Fibroblast of skin of abdomen (primary cell): ENCODE measurements at regions not wholly inside any gene's neighbourhood (a gene's known extent, or its start where the extent isn't known, plus 50 kb on each side); places are given as distances from the start of the nearest gene placed in this dataset.
"Not testable (repeated sequence)": the region's sequence is repeated elsewhere in the genome, so short reads cannot be mapped to it uniquely, and the experiment has no call there.

Experiments used
- DNase-seq: peaks from one replicate; pipeline ENCODE4 v3.0.0-alpha.2; 2013

DNA sequence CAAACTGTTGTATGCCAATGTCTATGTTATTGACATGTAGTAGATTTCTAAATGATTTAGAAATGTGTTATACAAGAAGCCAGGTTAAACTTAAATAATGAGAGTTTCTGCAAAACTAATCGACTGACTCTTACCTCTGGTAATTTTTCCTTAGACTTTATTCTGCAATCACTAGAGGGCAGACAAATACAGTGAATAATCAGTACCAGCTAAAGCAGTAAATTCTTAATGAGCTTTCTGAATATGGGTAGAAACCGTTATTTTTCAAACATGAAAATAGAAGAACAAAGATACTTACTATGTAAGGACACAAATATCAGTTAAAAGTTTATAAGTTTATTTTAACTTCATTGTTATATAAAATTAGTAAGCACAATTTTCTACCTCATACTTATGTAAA, 97.9 kb upstream of the RGS1 start:
- peak; percentile 48 for DNase-seq

DNA sequence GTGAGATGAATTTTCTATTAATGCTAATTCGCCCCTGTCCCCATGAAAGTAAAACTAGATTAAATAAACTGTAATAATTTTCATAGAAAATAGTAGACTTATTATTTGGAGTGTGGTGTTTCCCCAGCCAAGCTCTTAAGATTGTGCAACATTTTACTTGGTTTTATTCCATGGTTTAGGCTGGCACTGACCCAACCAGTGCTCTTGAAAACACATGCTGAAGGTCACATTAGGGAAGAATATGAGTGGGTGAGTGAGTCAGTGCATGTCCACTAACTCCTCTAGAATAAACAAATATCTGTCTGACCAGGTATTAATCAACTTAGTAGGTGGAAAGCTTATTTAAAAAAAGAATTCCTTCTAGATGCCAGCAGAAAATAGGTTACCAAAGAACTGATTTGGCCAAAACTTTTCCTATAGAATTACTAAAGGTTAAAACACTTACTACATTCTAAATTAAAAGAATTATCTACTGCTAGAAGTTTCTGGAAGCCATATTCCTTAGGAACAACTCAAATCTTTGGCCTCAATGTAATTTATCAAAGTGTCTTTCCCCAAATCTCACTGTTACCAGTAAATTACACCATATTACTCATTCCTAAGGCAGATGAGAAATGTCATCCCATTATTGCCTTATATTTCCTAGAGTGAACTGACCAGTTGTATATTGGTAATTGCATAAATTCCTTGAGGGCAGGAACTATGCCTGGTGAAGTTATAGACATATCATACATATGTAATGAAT, 89.7 kb upstream of the RGS1 start:
- peak; percentile 97 for DNase-seq

- DNase-seq = no peak
Measured at GRCh38 chr1:192488058-192488457, 87.5 kb upstream of the RGS1 start.

- DNase-seq = peak; percentile 90
Measured at GRCh38 chr1:192489047-192489446, 86.5 kb upstream of the RGS1 start.

GRCh38 chr1:192489748-192490147, 85.8 kb upstream of the RGS1 start:
- DNase-seq = peak; percentile 93

- no peak for DNase-seq
Measured at GRCh38 chr1:192491804-192492554, 83.6 kb upstream of the RGS1 start.

GRCh38 chr1:192493584-192493983, 82.0 kb upstream of the RGS1 start:
- no peak for DNase-seq

DNA sequence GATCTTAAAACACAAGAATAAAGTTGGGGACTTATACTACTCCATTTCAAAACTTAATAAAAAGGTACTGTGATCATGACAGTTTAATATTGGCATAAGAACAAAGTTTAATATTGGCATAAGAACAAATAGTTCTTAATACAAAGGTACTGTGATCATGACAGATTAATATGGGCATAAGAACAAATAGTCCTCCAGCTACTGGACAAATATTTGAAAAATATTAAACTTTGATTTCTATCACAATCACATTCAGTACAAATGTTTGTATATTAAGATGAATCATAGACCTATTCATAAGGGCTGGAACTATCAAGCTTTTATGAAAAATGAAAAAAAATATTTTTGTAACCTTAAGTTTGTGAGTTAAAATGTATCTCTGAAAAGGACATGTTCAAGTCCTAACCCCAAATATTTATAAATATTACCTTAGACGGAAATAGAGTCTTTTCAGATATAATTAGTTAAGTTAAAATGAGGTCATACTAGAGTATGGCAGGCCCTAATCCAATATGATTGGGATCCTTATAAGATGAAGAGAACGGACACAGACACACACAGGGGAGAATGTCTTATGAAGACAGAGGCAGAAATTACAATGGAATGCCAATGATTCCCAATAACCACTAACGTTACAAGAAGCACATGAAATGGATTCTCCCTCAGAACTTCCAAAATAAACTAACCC, 79.1 kb upstream of the RGS1 start:
- no peak for DNase-seq

GRCh38 chr1:192497214-192497794, 78.3 kb upstream of the RGS1 start:
- DNase-seq = no peak

DNA sequence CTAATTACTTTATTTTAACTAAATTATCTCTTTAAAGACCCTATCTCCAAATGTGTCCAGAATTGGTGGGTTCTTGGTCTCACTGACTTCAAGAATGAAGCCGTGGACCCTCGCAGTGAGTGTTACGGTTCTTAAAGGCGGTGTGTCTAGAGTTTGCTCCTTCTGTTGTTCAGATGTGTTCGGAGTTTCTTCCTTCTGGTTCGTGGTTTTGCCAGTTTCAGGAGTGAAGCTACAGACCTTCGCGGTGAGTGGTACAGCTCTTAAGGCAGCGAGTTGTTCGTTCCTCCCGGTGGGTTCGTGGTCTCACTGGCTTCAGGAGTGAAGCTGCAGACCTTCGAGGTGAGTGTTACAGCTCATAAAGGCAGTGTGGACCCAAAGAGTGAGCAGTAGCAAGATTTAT, 77.5 kb upstream of the RGS1 start:
- not testable (repeated sequence) for DNase-seq

DNA sequence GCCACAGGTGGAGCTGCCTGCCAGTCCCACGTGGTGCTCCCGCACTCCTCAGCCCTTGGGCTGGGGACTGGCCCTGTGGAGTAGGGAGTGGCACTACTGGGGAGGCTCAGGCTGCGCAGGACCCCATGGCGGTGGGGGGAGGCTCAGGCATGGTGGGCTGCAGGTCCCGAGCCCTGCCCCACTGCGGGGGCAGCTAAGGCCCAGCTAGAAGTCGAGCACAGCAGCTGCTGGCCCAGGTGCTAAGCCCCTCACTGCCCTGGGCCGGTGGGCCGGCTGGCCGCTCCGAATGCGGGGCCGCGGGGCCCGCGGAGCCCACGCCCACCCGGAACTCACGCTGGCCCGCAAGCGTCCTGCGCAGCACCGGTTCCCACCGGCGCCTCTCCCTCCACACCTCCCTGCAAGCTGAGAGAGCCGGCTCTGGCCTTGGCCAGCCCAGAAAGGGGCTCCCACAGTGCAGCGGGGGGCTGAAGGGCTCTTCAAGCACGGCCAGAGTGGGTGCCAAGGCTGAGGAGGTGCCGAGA, 76.5 kb upstream of the RGS1 start:
- DNase-seq = not testable (repeated sequence)

GRCh38 chr1:192500541-192500940, 75.0 kb upstream of the RGS1 start:
- DNase-seq = not testable (repeated sequence)

GRCh38 chr1:192506741-192507155, 68.8 kb upstream of the RGS1 start:
- DNase-seq = peak; percentile 58

GRCh38 chr1:192512426-192513162, 63.0 kb upstream of the RGS1 start:
- no peak for DNase-seq

GRCh38 chr1:192513196-192513595, 62.4 kb upstream of the RGS1 start:
- DNase-seq = no peak

GRCh38 chr1:192513697-192514096, 61.9 kb upstream of the RGS1 start:
- DNase-seq = no peak

DNA sequence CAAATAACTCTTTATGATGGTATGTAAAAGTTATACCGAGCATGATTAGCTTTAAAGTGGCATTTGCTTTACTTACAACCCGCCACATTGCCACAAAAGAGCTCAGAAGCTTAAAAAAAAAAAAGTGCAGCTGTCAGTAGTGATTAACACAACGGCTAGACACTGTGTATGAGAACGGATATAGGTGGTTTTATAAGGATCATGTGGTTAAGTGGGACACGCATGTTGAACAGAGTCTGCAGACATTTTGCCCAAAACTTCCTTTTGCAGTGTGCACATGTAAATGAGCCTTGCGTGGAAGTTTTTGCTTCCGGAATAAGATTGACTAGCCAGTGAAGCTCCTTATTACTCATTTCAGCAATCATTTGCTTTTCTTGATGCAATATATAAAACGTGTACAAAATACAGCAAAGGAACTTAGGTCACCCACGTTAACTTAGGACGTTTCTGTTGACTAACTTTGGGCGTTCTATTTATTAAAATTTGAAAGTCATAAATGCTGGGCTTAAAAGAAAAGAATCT, 58.7 kb upstream of the RGS1 start:
- DNase-seq = peak; percentile 65

GRCh38 chr1:192517716-192518355, 57.7 kb upstream of the RGS1 start:
- not testable (repeated sequence) for DNase-seq

DNA sequence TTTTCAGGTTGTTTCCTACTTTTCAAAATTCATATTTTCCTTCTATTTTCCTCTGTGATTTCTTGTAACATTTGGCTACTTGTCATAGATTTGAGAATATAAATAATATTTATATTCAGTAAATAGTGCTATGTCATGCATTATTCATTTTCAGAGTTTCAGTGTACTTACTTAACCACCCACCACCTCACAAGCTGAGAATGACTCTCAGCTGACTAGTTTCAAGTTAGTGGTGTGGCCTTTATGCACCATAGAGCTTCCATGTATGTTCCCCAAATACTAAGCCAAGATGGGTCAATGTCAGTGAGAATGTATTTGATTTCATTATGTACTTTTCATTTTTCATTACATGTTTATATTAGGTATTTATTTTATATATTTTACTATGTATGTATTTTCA, 56.9 kb upstream of the RGS1 start:
- DNase-seq = no peak

DNA sequence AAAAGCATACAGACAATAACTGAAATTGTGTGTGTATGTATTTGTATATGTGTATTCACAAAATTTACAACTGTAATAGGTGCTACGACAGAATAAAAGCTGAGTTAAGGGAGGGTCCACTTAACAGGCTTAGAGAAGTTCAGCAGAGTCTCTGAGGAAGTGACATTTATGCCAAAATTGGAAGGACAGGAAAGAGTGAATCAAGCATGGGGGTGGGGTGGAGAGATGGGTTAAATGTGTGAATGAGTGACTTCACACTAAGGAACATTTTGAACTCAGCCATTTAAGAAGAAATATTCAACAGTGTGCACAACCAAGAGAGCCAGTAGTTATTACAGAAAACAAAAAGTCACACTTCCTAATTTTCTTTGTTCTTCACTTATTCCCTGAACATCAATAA, 53.8 kb upstream of the RGS1 start:
- no peak for DNase-seq

GRCh38 chr1:192522673-192523072, 52.9 kb upstream of the RGS1 start:
- peak; percentile 20 for DNase-seq
